ENCODE measurements at regions not wholly inside any gene's neighbourhood (a gene's known extent, or its start where the extent isn't known, plus 50 kb on each side); places are given as distances from the start of the nearest gene placed in this dataset.

DNA sequence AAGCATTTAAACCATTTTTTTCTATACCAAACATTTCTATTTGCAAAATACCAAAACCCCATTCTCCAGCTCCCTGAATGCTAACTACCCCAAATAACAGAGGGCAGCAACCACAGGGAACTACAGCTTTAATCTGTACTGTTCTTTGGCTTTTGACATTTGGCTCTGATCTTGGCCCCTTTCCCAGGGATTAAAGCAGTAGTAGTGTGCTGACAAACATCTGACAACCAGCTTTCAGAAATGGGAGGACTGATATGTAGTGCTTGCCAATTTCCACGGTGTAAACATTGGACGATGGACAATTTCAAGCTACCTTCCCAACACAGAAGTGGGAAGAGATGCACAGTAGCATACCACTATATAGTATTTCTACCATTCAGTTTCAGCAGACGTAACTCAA lies 88.4 kb upstream of the TEAD1 start:
- no peak overlapping the region for H3K4me3 ChIP-seq
- no peak overlapping the region for H3K27ac ChIP-seq
- TF ChIP-seq, protein P1, sequence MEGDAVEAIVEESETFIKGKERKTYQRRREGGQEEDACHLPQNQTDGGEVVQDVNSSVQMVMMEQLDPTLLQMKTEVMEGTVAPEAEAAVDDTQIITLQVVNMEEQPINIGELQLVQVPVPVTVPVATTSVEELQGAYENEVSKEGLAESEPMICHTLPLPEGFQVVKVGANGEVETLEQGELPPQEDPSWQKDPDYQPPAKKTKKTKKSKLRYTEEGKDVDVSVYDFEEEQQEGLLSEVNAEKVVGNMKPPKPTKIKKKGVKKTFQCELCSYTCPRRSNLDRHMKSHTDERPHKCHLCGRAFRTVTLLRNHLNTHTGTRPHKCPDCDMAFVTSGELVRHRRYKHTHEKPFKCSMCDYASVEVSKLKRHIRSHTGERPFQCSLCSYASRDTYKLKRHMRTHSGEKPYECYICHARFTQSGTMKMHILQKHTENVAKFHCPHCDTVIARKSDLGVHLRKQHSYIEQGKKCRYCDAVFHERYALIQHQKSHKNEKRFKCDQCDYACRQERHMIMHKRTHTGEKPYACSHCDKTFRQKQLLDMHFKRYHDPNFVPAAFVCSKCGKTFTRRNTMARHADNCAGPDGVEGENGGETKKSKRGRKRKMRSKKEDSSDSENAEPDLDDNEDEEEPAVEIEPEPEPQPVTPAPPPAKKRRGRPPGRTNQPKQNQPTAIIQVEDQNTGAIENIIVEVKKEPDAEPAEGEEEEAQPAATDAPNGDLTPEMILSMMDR (IDR thresholded peaks at IDR 0.05; ENCODE audit: poor library complexity) = no peak
- TF ChIP-seq EZH2 (IDR thresholded peaks at IDR 0.05; ENCODE audit: borderline replicate concordance) = no peak
- H3K36me3 ChIP-seq (replicated peaks; ENCODE audit: insufficient read depth, low read depth) = no peaks in the 10 kb centered on the region
- no peak for DNase-seq (ENCODE audit: low spot score)
- H3K9me2 ChIP-seq (replicated peaks; ENCODE audit: insufficient read depth) = no peaks in the 10 kb centered on the region
- H3K27me3 ChIP-seq = no peaks in the 10 kb centered on the region
- H3K4me1 ChIP-seq (ENCODE audit: insufficient read depth) = peaks cover 6% of the 10 kb centered on the region
- H3K9me3 ChIP-seq (ENCODE audit: low read depth) = no peaks in the 10 kb centered on the region
- no peaks in the 10 kb centered on the region for H4K20me1 ChIP-seq (ENCODE audit: insufficient read depth, poor library complexity, severe bottlenecking)
- no peak overlapping the region for H2AFZ ChIP-seq
- H3K4me2 ChIP-seq = no peak overlapping the region
- no peaks in the 10 kb centered on the region for H3K79me2 ChIP-seq
- WGBS (ENCODE audit: low lambda C conversion rate, missing lambda C conversion rate) = 57% methylated on average over 3 of the region's 3 CpGs

DNA sequence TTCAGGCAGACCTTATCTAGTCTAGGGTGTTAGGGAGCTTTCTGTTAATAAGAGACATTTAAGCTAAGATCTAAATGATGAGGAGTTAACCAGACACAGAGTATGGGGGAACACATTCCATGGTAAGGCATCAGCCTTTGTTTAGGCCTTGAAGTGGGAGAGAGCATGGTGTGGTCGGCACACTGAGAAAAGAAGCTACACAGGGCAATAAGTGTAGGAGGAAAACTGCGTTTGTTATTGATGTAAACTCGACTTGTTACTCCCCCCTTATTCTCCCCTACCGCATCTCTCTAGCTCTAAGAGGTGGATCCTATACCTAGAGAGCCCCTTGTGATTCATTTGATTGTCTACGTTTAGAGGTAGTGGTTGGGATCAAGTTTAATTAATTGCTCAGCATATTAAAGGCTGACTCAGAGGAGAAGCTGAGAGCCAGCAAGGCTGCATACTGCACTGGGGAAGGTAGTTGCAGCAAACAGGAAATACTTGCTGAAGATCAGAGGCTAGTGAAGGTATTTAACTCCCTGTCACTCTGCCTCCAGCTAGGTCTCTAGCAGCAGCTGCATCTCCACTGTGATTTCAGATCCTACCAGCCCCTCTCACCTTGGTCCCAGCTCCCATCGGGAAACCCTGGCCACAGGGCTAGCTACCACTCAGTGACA lies 86.8 kb upstream of the TEAD1 start:
- H3K27ac ChIP-seq = no peak overlapping the region
- WGBS (ENCODE audit: low lambda C conversion rate, missing lambda C conversion rate) = 42% methylated on average over 6 of the region's 6 CpGs
- H3K4me2 ChIP-seq = no peak overlapping the region
- DNase-seq (ENCODE audit: low spot score) = peak; percentile 18
- H3K4me1 ChIP-seq (ENCODE audit: insufficient read depth) = peaks cover 6% of the 10 kb centered on the region
- H4K20me1 ChIP-seq (ENCODE audit: insufficient read depth, poor library complexity, severe bottlenecking) = no peaks in the 10 kb centered on the region
- no peak overlapping the region for H3K4me3 ChIP-seq
- H3K9me3 ChIP-seq (ENCODE audit: low read depth) = no peaks in the 10 kb centered on the region
- H3K9me2 ChIP-seq (replicated peaks; ENCODE audit: insufficient read depth) = no peaks in the 10 kb centered on the region
- TF ChIP-seq EZH2 (IDR thresholded peaks at IDR 0.05; ENCODE audit: borderline replicate concordance) (no peak), EZH2phosphoT487 (IDR thresholded peaks at IDR 0.05; ENCODE audit: low read depth, severe bottlenecking, unreplicated experiment) (no peak)
- TF ChIP-seq, protein P1 (IDR thresholded peaks at IDR 0.05; ENCODE audit: poor library complexity) = no peak
- H3K36me3 ChIP-seq (replicated peaks; ENCODE audit: insufficient read depth, low read depth) = no peaks in the 10 kb centered on the region
- no peaks in the 10 kb centered on the region for H3K27me3 ChIP-seq
- H3K79me2 ChIP-seq = no peaks in the 10 kb centered on the region
- peak overlapping the region; percentile 25 for H2AFZ ChIP-seq

DNA sequence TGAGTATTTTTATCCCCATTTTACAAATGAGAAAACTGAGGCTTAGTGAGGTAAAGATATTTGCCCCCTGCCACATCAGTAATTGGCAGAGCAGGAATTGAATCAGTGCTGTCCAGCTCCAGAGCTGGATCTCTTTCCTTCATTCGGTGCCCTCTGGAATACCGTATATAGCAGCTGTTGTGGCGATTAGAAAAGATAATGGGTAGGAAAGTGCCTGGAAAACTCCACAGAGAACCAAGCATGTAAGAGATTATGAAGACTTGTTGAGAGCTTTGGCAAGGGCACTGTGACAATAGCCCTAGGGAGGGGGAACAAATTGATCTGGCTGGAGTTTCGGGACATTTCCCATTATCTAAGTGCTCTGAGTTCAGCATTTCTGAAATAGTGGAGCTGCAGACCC lies 82.5 kb upstream of the TEAD1 start:
- H3K79me2 ChIP-seq = no peaks in the 10 kb centered on the region
- no peak overlapping the region for H3K27ac ChIP-seq
- no peak for TF ChIP-seq EZH2phosphoT487 (IDR thresholded peaks at IDR 0.05; ENCODE audit: low read depth, severe bottlenecking, unreplicated experiment)
- TF ChIP-seq, protein P1 (IDR thresholded peaks at IDR 0.05; ENCODE audit: poor library complexity) = no peak
- TF ChIP-seq EZH2 (IDR thresholded peaks at IDR 0.05; ENCODE audit: borderline replicate concordance) = no peak
- DNase-seq (ENCODE audit: low spot score) = no peak
- WGBS (ENCODE audit: low lambda C conversion rate, missing lambda C conversion rate) = 84% methylated on average over 4 of the region's 4 CpGs
- H3K27me3 ChIP-seq = no peaks in the 10 kb centered on the region
- H4K20me1 ChIP-seq (ENCODE audit: insufficient read depth, poor library complexity, severe bottlenecking) = no peaks in the 10 kb centered on the region
- H3K9me3 ChIP-seq (ENCODE audit: low read depth) = no peaks in the 10 kb centered on the region
- peaks cover 6% of the 10 kb centered on the region for H3K4me1 ChIP-seq (ENCODE audit: insufficient read depth)
- no peak overlapping the region for H3K4me3 ChIP-seq
- no peaks in the 10 kb centered on the region for H3K9me2 ChIP-seq (replicated peaks; ENCODE audit: insufficient read depth)
- no peaks in the 10 kb centered on the region for H3K36me3 ChIP-seq (replicated peaks; ENCODE audit: insufficient read depth, low read depth)
- no peak overlapping the region for H2AFZ ChIP-seq
- H3K4me2 ChIP-seq = no peak overlapping the region
